Lower leg skin (tissue), 3 donors: ENCODE measurements at regions not wholly inside any gene's neighbourhood (a gene's known extent, or its start where the extent isn't known, plus 50 kb on each side); places are given as distances from the start of the nearest gene placed in this dataset.

Source experiments
- CTCF ChIP-seq, 3 donors: fragments of 450-650 bp; IDR thresholded peaks; one replicate each; pipeline ENCODE4 v1.5.1; 2016; ENCODE audit warnings: antibody characterized with exemption in 3 of 3, mild to moderate bottlenecking in 3 of 3, moderate library complexity in 2 of 3
- POLR2A ChIP-seq, 2 donors: fragments of 450-650 bp; IDR thresholded peaks; one replicate each; pipeline ENCODE4 v1.6.1; 2016 to 2017; ENCODE audit warnings: antibody characterized with exemption in 2 of 2, mild to moderate bottlenecking in 1 of 2, moderate library complexity in 1 of 2

- TF ChIP-seq CTCF (IDR thresholded peaks at IDR 0.05) = no peak
- no peak for TF ChIP-seq POLR2A (IDR thresholded peaks at IDR 0.05)
These were observed 1210.6 kb upstream of the PABPC4L start for GRCh38 chr4:135412213-135412612.
